ENCODE measurements at regions not wholly inside any gene's neighbourhood (a gene's known extent, or its start where the extent isn't known, plus 50 kb on each side); places are given as distances from the start of the nearest gene placed in this dataset.
"Not testable (repeated sequence)": the region's sequence is repeated elsewhere in the genome, so short reads cannot be mapped to it uniquely, and the experiment has no call there.

GRCh38 chr13:107941345-107942029, 273.8 kb downstream of the LIG4 start:
- DNase-seq (ENCODE audit: low read depth) = no peak
- no peak for TF ChIP-seq CTCF (conservative IDR thresholded peaks at IDR 0.05; ENCODE audit: low read depth, low read length)
- H3K4me3 ChIP-seq (ENCODE audit: low read depth, low read length) = no peak overlapping the region

- DNase-seq (ENCODE audit: low read depth) = no peak
- TF ChIP-seq CTCF (conservative IDR thresholded peaks at IDR 0.05; ENCODE audit: low read depth, low read length) = no peak
- no peak overlapping the region for H3K4me3 ChIP-seq (ENCODE audit: low read depth, low read length)
Observed at GRCh38 chr13:107937848-107938247, 277.5 kb downstream of the LIG4 start.

GRCh38 chr13:107931056-107931455, 284.3 kb downstream of the LIG4 start:
- DNase-seq (ENCODE audit: low read depth) = no peak
- TF ChIP-seq CTCF (conservative IDR thresholded peaks at IDR 0.05; ENCODE audit: low read depth, low read length) = no peak
- H3K4me3 ChIP-seq (ENCODE audit: low read depth, low read length) = no peak overlapping the region

GRCh38 chr13:107928762-107929161, 286.6 kb downstream of the LIG4 start:
- TF ChIP-seq CTCF (conservative IDR thresholded peaks at IDR 0.05; ENCODE audit: low read depth, low read length) = no peak
- no peak overlapping the region for H3K4me3 ChIP-seq (ENCODE audit: low read depth, low read length)
- DNase-seq (ENCODE audit: low read depth) = no peak

- H3K4me3 ChIP-seq (ENCODE audit: low read depth, low read length) = no peak overlapping the region
- no peak for TF ChIP-seq CTCF (conservative IDR thresholded peaks at IDR 0.05; ENCODE audit: low read depth, low read length)
- no peak for DNase-seq (ENCODE audit: low read depth)
Observed at GRCh38 chr13:107927557-107927956, 287.8 kb downstream of the LIG4 start.

GRCh38 chr13:107926515-107926914, 288.8 kb downstream of the LIG4 start:
- H3K4me3 ChIP-seq (ENCODE audit: low read depth, low read length); DNase-seq (ENCODE audit: low read depth): not testable (repeated sequence)

GRCh38 chr13:107916902-107917301, 298.4 kb downstream of the LIG4 start:
- DNase-seq (ENCODE audit: low read depth); H3K4me3 ChIP-seq (ENCODE audit: low read depth, low read length): not testable (repeated sequence)

GRCh38 chr13:107912745-107913144, 302.6 kb downstream of the LIG4 start:
- TF ChIP-seq CTCF (conservative IDR thresholded peaks at IDR 0.05; ENCODE audit: low read depth, low read length) = no peak
- no peak overlapping the region for H3K4me3 ChIP-seq (ENCODE audit: low read depth, low read length)

More at GRCh38 chr13:107912745-107913144, 302.6 kb downstream of the LIG4 start:
- no peak for DNase-seq (ENCODE audit: low read depth)
